GM12891 (cell line): ENCODE measurements at regions not wholly inside any gene's neighbourhood (a gene's known extent, or its start where the extent isn't known, plus 50 kb on each side); places are given as distances from the start of the nearest gene placed in this dataset.

ENCODE experiments used
- PAX5 ChIP-seq: IDR thresholded peaks from 2 replicates; pipeline ENCODE4 v1.6.1; 2011; ENCODE audit warnings: low read length, moderate library complexity, mild to moderate bottlenecking; ENCODE audit not compliant: insufficient read depth, severe bottlenecking
- POLR2A ChIP-seq: IDR thresholded peaks from 2 replicates; pipeline ENCODE4 v1.6.1; 2011; ENCODE audit warnings: low read depth, low read length, control low read depth
- POLR2AphosphoS5 ChIP-seq: IDR thresholded peaks from 2 replicates; pipeline ENCODE4 v1.6.1; 2011; ENCODE audit warnings: low read depth, low read length, control low read depth
- POU2F2 ChIP-seq: IDR thresholded peaks from 2 replicates; pipeline ENCODE4 v1.6.1; 2011; ENCODE audit warnings: low read depth, mild to moderate bottlenecking, control low read depth, low read length, moderate library complexity
- SPI1 ChIP-seq: IDR thresholded peaks from 2 replicates; pipeline ENCODE4 v1.6.1; 2011; ENCODE audit warnings: low read depth, low read length, control low read depth
- TAF1 ChIP-seq: IDR thresholded peaks from 2 replicates; pipeline ENCODE4 v1.6.1; 2011; ENCODE audit warnings: low read depth, low read length, control low read depth

DNA sequence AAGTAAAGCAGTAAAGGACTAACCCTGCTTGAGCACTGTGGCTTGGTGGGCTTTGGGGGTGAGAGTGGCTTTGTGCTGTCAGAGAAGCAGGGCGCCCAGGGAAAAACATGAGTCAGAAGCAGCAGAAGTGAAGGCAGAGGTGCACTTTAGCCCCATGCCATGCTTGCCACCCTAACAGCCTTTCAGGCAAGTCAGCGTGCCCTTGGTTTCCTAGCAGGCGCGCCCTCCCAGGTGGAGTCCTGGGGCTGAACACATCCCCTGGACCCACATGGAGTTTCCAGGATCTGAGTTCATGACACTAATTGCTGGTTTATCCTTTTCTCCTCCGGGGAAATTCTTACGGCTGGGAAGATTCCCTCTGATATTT is 106.6 kb downstream of the TLR5 start:
- TF ChIP-seq POLR2AphosphoS5 (no peak), POLR2A (no peak), POU2F2 (no peak), PAX5 (no peak), SPI1 (no peak), TAF1 (no peak)
